SU-DHL-6 (cell line): ENCODE measurements at regions not wholly inside any gene's neighbourhood (a gene's known extent, or its start where the extent isn't known, plus 50 kb on each side); places are given as distances from the start of the nearest gene placed in this dataset.

ENCODE experiments used
- CTCF ChIP-seq: fragments of 200-600 bp; sonication (generic); IDR thresholded peaks from one replicate; pipeline ENCODE4 v1.5.1; 2017; ENCODE audit warnings: antibody characterized with exemption, mild to moderate bottlenecking, low read length, moderate library complexity; ENCODE audit not compliant: insufficient read depth, poor library complexity, severe bottlenecking
- EZH2phosphoT487 ChIP-seq: fragments of 200-600 bp; sonication (generic), shearing (Covaris generic); conservative IDR thresholded peaks from 2 replicates; pipeline ENCODE4 v1.6.1; 2018; ENCODE audit warnings: mild to moderate bottlenecking, antibody characterized with exemption, low read length, moderate library complexity, mixed read lengths

- no peak for TF ChIP-seq CTCF
- TF ChIP-seq EZH2phosphoT487, result no peak
These were observed 160.1 kb upstream of the TMC3 start for GRCh38 chr15:81534124-81534523.
